ENCODE measurements at regions not wholly inside any gene's neighbourhood (a gene's known extent, or its start where the extent isn't known, plus 50 kb on each side); places are given as distances from the start of the nearest gene placed in this dataset.

DNA sequence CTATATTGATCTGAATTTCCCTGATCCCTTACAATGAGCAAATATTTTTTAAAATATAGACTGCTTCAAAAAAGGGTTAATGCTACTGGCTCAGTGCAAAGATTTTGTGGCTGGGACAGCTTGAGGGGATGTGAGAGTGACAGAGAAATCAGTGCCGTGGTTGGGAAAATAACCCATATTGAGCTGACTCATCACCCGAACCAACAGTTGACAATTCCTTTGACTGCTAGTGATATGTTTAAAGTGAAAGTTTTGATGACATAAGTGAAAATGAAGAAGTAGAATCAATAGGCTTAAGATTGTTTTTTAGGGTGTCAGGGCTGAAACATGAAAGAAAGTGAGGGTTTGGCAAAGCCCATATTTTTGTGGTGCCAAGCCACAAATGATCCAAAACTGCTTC, 257.1 kb upstream of the TENM4 start:
- H2AFZ ChIP-seq (replicated peaks; ENCODE audit: low read length, poor library complexity): no peak overlapping the region
- no peak for DNase-seq
- no peak overlapping the region for H3K18ac ChIP-seq (ENCODE audit: low read depth, low read length)
- H2BK120ac ChIP-seq (ENCODE audit: low read depth, low read length): no peak overlapping the region
- H3K23ac ChIP-seq (ENCODE audit: low read depth, low read length): no peak overlapping the region
- no peaks in the 10 kb centered on the region for H4K20me1 ChIP-seq (ENCODE audit: insufficient read depth, low read length)
- H3K4me1 ChIP-seq (ENCODE audit: control insufficient read depth, insufficient read depth, low read length): no peaks in the 10 kb centered on the region
- no peaks in the 10 kb centered on the region for H3K9me1 ChIP-seq (ENCODE audit: insufficient read depth, low read length)
- H3K4ac ChIP-seq (ENCODE audit: low read depth, low read length): no peak overlapping the region
- no peaks in the 10 kb centered on the region for H3K27me3 ChIP-seq (ENCODE audit: control insufficient read depth, insufficient read depth, low read length)
- no peak overlapping the region for H4K5ac ChIP-seq (ENCODE audit: low read depth, low read length)
- no peak overlapping the region for H2AK5ac ChIP-seq (ENCODE audit: low read depth, low read length)
- CTCF ChIA-PET: interaction anchor here (1.2 kb wide), 1 partner anchor 11 kb away, joined by 3 read pairs; no protein-coding TSS in a partner anchor
- H4K8ac ChIP-seq (ENCODE audit: low read depth in 2 of 2, low read length in 2 of 2): no peak overlapping the region
- dilution Hi-C loops (cut with HindIII; ENCODE audit: low sequenced_read_pairs, unreplicated experiment): no loop called here
- H3K14ac ChIP-seq (replicated peaks; ENCODE audit: low read depth, low read length): no peak overlapping the region
- no peak for ATAC-seq (ENCODE audit: low read depth)
- H3K9me3 ChIP-seq (ENCODE audit: control insufficient read depth, insufficient read depth, low read length): peaks cover 2% of the 10 kb centered on the region; the same call in 1 of the 2 replicates
- no peak overlapping the region for H3K4me2 ChIP-seq (ENCODE audit: low read depth, low read length)
- no peak overlapping the region for H3K27ac ChIP-seq (ENCODE audit: insufficient read depth, low read length)
- in situ Hi-C loops (cut with MboI; ENCODE audit: low sequenced_read_pairs): no loop called here
- POLR2A ChIA-PET (ENCODE audit: unreplicated experiment): no interaction called here
- no TSS peak for BruUV-seq (replicated peaks)
- H3K56ac ChIP-seq (ENCODE audit: extremely low read depth, insufficient read depth, low read length): no peak overlapping the region
- no peak overlapping the region for H3K9ac ChIP-seq (ENCODE audit: low read depth, low read length)
- H2BK15ac ChIP-seq (ENCODE audit: low read depth, low read length): no peak overlapping the region
- no peaks in the 10 kb centered on the region for H3K36me3 ChIP-seq (ENCODE audit: control insufficient read depth, insufficient read depth, low read length)
- no peak overlapping the region for H2AK9ac ChIP-seq (replicated peaks; ENCODE audit: low read depth, low read length, poor library complexity)
- H3K79me1 ChIP-seq (ENCODE audit: low read depth in 1 of 2, low read length in 2 of 2): no peaks in the 10 kb centered on the region
- H2BK5ac ChIP-seq (ENCODE audit: low read depth, low read length, poor library complexity, severe bottlenecking): no peak overlapping the region
- H2BK20ac ChIP-seq (ENCODE audit: low read depth, low read length): no peak overlapping the region
- no CpG with 5 or more reads among the region's 2 CpGs for WGBS, 2 experiments (ENCODE audit: extremely low coverage in 2 of 2, insufficient read length in 1 of 2)
- TF ChIP-seq MAFK (IDR thresholded peaks at IDR 0.05; ENCODE audit: low read depth, low read length): 0 out of 2 replicates have a peak, but pooled peaks have one; percentile 20
- no peak for TF ChIP-seq POLR2A (IDR thresholded peaks at IDR 0.05; ENCODE audit: low read depth, low read length)
- intact Hi-C loops (cut with micrococcal nuclease): no loop called here
- H3K4me3 ChIP-seq (ENCODE audit: insufficient read depth, low read depth, low read length): no peak overlapping the region
- H4K91ac ChIP-seq (ENCODE audit: insufficient read depth, low read depth, low read length): no peak overlapping the region
